Naive thymus-derived CD8-positive, alpha-beta T cell (primary cell): ENCODE measurements at regions not wholly inside any gene's neighbourhood (a gene's known extent, or its start where the extent isn't known, plus 50 kb on each side); places are given as distances from the start of the nearest gene placed in this dataset.

Experiments
- ATAC-seq, 2 donors: fragments of 150-1000 bp; cut with Tn5 transposase in 1 of 2; sonication (Bioruptor Pico), chemical (Tn5 transposase) in 1 of 2; 1 replicate in 1 of 2; 2 replicates in 1 of 2; pipeline ENCODE4 v1.10.0; 2021; ENCODE audit warnings: mild to moderate bottlenecking in 2 of 2, moderate library complexity in 2 of 2
- POLR2A ChIA-PET: fragments of 350-600 bp; sonication (Branson Sonifier 250); formaldehyde crosslinking; loops from one replicate; lab custom pipeline; 2021; ENCODE audit warnings: antibody characterized with exemption; lab: Charles Lee
- DNase-seq, 10 donors: peaks; one replicate each; pipeline versions ENCODE4 v3.0.0 to v3.0.0-alpha.2; 2020 to 2022
- H3K27ac Mint-ChIP-seq, 10 donors: one replicate each; pipeline ENCODE4 v1.8.0; 2020 to 2022; ENCODE audit warnings: mild to moderate bottlenecking in 10 of 10, mixed read lengths in 10 of 10, moderate library complexity in 4 of 10, inconsistent platforms in 1 of 10
- H3K27me3 Mint-ChIP-seq, 5 donors: one replicate each; pipeline ENCODE4 v1.8.0; 2021 to 2022; ENCODE audit warnings: mixed read lengths in 5 of 5
- H3K36me3 Mint-ChIP-seq, 3 donors: one replicate each; pipeline ENCODE4 v1.8.0; 2020 to 2022; ENCODE audit warnings: mixed read lengths in 3 of 3, mild to moderate bottlenecking in 2 of 3, inconsistent platforms in 1 of 3
- H3K4me1 Mint-ChIP-seq, 4 donors: one replicate each; pipeline ENCODE4 v1.8.0; 2021 to 2022; ENCODE audit warnings: mixed read lengths in 4 of 4
- H3K4me3 Mint-ChIP-seq, 10 donors: one replicate each; pipeline ENCODE4 v1.8.0; 2020 to 2022; ENCODE audit warnings: mild to moderate bottlenecking in 10 of 10, mixed read lengths in 10 of 10, moderate library complexity in 6 of 10, inconsistent platforms in 1 of 10
- H3K9me3 Mint-ChIP-seq, 9 donors: one replicate each; pipeline ENCODE4 v1.8.0; 2020 to 2022; ENCODE audit warnings: mixed read lengths in 9 of 9, mild to moderate bottlenecking in 3 of 9, inconsistent platforms in 1 of 9, moderate library complexity in 1 of 9

DNA sequence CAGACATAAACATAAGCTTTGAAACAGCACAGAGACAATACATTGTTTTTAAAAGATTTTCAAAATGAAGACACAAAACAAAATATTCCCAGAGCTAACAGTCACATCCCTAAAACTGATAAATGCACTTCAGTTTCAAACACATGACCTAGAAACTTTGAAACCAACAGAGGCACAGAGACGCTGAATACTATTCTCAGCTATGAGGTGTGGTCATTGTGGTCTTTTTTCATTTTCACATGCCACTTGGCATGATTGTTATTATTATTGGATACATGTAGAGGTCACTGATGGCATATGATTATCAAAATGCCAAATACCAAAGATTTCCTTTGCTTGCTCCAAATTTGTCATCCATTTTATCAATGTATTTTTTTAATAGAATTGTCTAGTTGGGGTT lies 306.9 kb downstream of the QKI start:
- Mint-ChIP-seq H3K27ac (no peak overlapping the region), H3K9me3 (no peaks in the 10 kb centered on the region), H3K36me3 (no peaks in the 10 kb centered on the region), H3K27me3 (peaks cover 0 to 10% (median 2%) of the 10 kb centered on the region in 5 donors), H3K4me3 (no peak overlapping the region), H3K4me1 (peaks cover 0 to 32% (median 1%) of the 10 kb centered on the region in 4 donors)
- POLR2A ChIA-PET, result no interaction called here
- DNase-seq (no peak), ATAC-seq (no peak)

DNA sequence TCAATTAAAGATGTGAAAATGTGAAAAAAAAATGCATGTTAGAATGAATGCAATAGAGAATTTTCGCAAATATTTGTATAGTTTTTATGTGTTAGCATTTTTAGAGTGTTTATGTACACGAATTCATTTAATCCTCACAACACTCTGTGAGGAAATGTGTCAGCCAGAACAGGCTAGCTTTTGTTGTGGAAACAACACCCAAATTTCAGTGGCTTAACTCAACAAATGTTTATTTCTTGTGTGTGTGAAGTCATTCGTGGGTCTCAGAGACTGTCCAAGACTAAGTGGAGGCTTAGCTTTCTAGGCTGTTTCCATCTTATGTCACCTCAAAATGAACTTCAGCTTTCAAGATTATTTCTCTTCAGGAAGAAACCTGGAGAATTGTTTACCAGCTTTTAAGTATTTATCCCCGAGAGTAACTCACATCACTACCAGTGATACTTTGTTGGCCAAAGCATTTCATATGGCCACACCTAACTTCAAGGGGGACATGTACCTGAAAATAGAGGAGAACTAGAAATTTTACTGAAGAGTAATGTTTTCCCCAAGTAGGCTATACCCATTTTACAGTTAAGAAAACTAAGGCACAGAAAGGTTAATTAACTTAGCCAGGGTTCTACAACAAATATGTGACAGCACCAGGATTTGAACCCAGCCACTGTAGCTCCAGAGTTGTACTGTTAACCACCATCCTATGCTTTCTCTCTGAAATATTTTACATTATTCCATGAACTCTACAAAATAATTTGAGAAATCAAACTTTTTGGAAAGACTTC lies 306.1 kb downstream of the QKI start:
- Mint-ChIP-seq H3K4me3 (no peak overlapping the region), H3K36me3 (no peaks in the 10 kb centered on the region), H3K9me3 (no peaks in the 10 kb centered on the region), H3K27me3 (peaks cover 2 to 10% (median 3%) of the 10 kb centered on the region in 5 donors), H3K4me1 (peaks cover 0 to 31% (median 1%) of the 10 kb centered on the region in 4 donors), H3K27ac (no peak overlapping the region)
- no peak for ATAC-seq
- POLR2A ChIA-PET, result no interaction called here
- DNase-seq, result no peak

DNA sequence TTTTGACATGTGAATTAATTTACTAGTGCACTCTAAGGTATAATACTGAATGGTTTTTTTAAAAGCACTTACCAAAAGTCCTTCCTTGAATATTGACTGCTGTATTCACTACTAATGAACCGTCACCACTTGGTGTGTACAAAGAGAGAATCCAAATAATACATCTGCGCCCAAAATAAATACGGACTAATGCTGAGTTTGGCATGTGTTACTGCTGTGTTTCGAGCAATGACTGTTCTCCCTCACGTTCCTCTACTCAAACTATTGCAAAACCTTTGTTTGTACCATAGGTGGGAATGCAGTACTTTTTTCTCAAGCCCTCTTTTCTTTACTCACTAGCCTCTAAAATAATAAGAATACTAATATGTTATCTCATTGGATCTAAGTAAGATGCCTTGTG lies 305.5 kb downstream of the QKI start:
- no peak overlapping the region for H3K4me3 Mint-ChIP-seq
- peaks cover 2 to 10% (median 4%) of the 10 kb centered on the region in 5 donors for H3K27me3 Mint-ChIP-seq
- ATAC-seq, result no peak
- no peaks in the 10 kb centered on the region for H3K9me3 Mint-ChIP-seq
- POLR2A ChIA-PET, result no interaction called here
- H3K27ac Mint-ChIP-seq, result no peak overlapping the region
- no peaks in the 10 kb centered on the region for H3K36me3 Mint-ChIP-seq
- H3K4me1 Mint-ChIP-seq, result peaks cover 0 to 26% (median 1%) of the 10 kb centered on the region in 4 donors
- no peak for DNase-seq

DNA sequence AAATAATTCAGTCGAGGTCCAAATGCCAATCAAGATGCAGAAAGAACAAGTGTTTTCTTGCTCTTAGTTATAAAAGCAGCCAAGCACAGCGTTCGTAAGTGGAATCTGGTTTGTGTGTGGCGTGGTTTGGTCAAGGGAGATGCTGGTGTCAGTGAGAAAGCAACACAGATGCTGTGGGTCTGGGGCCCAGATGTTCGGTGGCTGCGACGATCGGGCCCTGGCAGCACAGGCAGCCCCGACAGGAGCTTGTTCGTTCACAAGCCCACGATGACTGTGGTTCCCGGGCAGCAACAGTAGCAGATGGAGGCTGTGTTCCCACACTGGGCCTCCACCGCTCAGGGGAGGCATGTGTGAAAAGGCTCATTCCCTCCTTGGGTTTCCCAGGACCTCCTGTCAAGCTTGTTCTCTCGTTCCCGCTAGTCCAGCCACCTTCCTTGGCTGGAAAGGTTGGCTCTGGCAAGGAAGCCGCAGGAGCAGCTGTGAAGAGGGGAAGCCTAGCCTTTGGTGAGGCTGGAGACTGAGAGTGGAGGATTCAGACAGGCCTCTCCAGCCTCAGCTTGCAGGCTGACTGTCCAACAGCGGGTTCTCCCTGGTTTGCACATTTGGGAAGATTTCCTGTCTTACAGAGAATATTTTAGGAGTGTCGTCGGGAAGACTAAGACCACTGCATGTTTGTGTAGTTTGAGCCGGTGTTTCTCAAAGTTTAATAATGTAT lies 304.7 kb downstream of the QKI start:
- peaks cover 2 to 16% (median 8%) of the 10 kb centered on the region in 5 donors for H3K27me3 Mint-ChIP-seq
- H3K27ac Mint-ChIP-seq, result no peak overlapping the region
- POLR2A ChIA-PET, result no interaction called here
- H3K4me1 Mint-ChIP-seq, result peaks cover 0 to 26% (median 1%) of the 10 kb centered on the region in 4 donors
- ATAC-seq (no peak), DNase-seq (no peak)
- H3K9me3 Mint-ChIP-seq, result no peaks in the 10 kb centered on the region
- no peaks in the 10 kb centered on the region for H3K36me3 Mint-ChIP-seq
- H3K4me3 Mint-ChIP-seq, result no peak overlapping the region

DNA sequence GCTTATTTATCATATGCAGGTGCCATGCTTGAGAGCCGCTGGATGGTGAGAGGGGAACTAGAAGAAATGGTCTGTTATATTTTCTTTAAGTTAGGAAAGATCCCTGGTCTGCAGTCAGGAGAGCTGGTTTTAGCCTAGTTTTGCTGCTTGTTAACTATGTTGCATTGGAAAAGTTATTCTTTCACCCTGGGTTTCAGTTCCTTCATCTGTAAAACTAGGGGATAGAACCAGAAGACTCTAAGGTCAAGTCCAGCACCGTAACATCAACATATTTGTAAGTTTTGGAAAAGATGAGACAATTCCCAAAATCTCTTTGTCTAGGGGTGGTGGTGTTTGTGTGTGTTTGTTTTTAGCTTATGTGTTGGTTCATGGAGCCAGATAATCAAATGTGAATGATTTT lies 304.0 kb downstream of the QKI start:
- Mint-ChIP-seq H3K27me3 (peaks cover 2 to 23% (median 15%) of the 10 kb centered on the region in 5 donors), H3K4me3 (no peak overlapping the region), H3K4me1 (peaks cover 0 to 22% (median 2%) of the 10 kb centered on the region in 4 donors), H3K9me3 (no peaks in the 10 kb centered on the region), H3K36me3 (no peaks in the 10 kb centered on the region), H3K27ac (no peak overlapping the region)
- POLR2A ChIA-PET, result no interaction called here
- ATAC-seq, result no peak
- no peak for DNase-seq

DNA sequence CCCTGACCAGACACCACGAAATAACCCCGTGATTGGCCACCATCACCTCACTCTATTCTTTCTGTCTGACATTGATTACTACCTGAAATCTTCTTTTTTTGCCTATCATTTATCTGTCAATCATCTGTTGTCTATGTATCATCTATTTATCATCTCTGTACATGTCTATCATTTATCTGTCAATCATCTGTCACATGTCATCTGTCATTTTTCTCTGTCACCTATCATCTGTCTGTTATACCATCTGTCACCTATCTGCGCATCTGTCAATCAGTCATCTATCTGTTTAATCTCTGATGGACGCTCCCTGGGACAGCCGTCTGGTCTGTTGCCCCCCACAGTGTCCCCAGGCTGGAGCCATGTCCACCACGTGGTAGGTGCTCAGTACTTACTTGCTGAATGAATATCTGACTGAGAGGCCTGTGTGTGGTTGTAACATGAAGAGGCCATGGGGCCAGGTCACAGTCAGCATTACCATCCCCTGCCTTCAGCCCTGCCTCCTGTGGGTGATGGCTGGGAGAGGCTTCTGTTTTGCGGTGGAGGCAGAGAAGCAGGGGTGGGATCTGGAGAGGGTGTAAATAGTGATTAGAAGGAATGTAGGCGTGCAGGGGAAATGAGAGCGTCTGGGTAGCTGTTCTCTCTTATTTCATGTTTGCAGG lies 302.7 kb downstream of the QKI start:
- Mint-ChIP-seq H3K27me3 (peaks cover 2 to 23% (median 15%) of the 10 kb centered on the region in 5 donors), H3K27ac (no peak overlapping the region), H3K9me3 (no peaks in the 10 kb centered on the region), H3K36me3 (no peaks in the 10 kb centered on the region), H3K4me3 (no peak overlapping the region), H3K4me1 (peaks cover 5 to 31% (median 6%) of the 10 kb centered on the region in 4 donors)
- POLR2A ChIA-PET, result no interaction called here
- DNase-seq, result no peak
- ATAC-seq, result no peak

DNA sequence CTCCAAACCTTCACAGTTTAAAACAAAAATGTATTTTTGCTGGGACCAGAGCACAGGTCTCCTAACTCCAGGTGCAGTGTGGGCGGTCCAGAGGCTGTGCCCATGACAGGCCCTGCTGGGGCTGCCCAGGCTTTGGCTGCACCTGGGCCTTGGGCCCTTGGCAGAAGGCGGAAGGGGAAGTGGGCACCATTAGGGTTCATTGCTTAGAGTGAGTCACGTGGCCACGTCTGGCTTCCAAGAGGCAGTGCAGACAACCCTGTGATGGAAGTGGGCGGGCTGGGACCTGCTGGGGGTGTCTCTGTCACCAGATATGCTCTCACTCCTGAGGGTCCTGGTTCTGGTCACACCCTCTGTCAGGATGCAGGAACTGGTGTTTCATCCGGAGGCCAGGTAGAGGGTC lies 302.2 kb downstream of the QKI start:
- Mint-ChIP-seq H3K4me1 (peaks cover 5 to 36% (median 7%) of the 10 kb centered on the region in 4 donors), H3K9me3 (no peaks in the 10 kb centered on the region), H3K4me3 (no peak overlapping the region), H3K27ac (no peak overlapping the region), H3K27me3 (peaks cover 2 to 23% (median 15%) of the 10 kb centered on the region in 5 donors), H3K36me3 (no peaks in the 10 kb centered on the region)
- POLR2A ChIA-PET, result no interaction called here
- ATAC-seq, result no peak
- DNase-seq, result no peak

DNA sequence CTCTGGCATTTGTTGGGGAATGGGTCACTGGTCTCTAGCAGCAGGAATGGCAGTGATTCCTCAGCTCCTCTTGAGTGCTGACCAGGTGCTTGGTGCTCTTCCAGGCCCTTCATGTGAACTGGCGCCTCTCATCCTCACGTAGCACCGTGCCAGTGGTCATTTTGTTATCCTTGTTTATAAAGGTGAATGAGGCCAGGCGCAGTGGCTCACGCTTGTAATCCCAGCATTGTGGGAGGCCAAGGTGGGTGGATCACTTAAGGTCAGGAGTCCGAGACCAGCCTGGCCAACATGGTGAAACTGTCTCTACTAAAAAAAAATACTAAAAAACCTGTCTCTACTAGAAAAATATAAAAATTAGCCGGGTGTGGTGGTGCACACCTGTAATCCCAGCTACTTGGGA lies 301.3 kb downstream of the QKI start:
- no peak overlapping the region for H3K27ac Mint-ChIP-seq
- H3K4me1 Mint-ChIP-seq, result peaks cover 5 to 44% (median 8%) of the 10 kb centered on the region in 4 donors
- H3K27me3 Mint-ChIP-seq, result peaks cover 2 to 23% (median 15%) of the 10 kb centered on the region in 5 donors
- no peaks in the 10 kb centered on the region for H3K36me3 Mint-ChIP-seq
- DNase-seq (no peak), ATAC-seq (no peak)
- H3K9me3 Mint-ChIP-seq, result no peaks in the 10 kb centered on the region
- H3K4me3 Mint-ChIP-seq, result no peak overlapping the region
- POLR2A ChIA-PET, result no interaction called here

DNA sequence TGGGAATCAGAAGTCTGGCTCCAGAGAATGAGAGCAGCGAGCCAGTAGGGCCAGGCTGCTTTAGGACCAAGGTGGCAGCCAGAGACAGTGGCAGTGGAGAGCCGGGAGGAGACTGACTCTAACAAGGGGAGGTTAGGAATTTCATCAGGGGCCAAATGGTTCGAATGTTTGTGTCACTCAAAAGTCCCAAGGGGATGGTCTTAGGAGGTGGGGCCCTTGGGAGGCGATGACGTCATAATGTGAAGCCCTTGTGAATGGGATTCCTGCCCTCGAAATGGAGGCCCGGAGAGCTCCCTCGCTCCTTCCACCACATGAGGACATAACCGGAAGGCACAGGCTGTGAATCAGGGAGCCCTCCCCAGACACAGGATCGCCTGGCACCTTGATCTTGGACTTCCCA lies 299.7 kb downstream of the QKI start:
- POLR2A ChIA-PET, result no interaction called here
- no peak for DNase-seq
- no peak overlapping the region for H3K27ac Mint-ChIP-seq

DNA sequence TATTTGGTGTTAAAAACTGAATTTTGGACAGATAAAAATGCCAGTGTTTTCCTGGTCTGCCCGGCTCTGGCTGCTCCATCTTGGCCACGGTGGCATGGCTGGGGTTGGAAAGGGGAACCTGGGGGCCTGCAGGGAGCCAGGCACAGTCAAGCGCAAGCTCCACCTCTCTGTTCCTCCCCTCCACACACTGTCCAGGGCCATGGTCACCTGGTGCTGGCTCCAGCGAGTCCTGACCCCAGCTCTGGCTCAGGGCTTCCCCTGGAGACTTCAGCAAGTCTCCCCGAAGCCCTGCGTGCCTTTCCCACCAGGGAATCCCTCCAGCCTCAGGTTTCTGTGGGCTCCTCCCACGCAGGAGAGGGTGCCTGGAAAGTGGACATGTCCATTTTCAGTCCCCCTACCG lies 298.5 kb downstream of the QKI start:
- peaks cover under 1 to 23% (median 20%) of the 10 kb centered on the region in 5 donors for H3K27me3 Mint-ChIP-seq
- POLR2A ChIA-PET, result no interaction called here

More for the DNA sequence above, 299.7 kb downstream of the QKI start:
- Mint-ChIP-seq H3K36me3 (no peaks in the 10 kb centered on the region), H3K4me1 (peaks cover 5 to 59% (median 8%) of the 10 kb centered on the region in 4 donors), H3K27me3 (peaks cover 2 to 23% (median 15%) of the 10 kb centered on the region in 5 donors), H3K4me3 (no peak overlapping the region), H3K9me3 (no peaks in the 10 kb centered on the region)
- ATAC-seq, result no peak

DNA sequence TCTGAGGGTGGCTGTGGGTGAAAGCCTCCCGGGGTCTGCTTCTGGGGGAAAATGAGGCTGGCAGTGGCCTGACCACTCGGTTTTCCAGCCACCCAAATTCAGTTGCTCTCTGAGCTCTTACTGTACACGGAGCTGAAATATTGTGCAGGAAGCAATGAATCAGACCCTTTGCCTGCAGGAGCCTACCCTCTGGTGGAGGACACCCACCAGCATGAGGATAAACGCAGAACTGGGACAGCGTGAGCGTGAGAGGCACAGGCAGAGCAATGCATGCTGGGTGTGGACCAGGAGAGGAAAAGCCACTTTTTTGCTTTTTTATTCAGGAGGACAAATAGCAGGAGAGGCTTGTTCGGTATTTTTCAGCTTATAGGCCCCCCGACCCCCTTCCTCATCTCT lies 298.0 kb downstream of the QKI start:
- Mint-ChIP-seq H3K36me3 (no peaks in the 10 kb centered on the region), H3K9me3 (no peaks in the 10 kb centered on the region), H3K27me3 (peaks cover under 1 to 23% (median 18%) of the 10 kb centered on the region in 5 donors), H3K4me3 (peak overlapping the region in 1 of 10 donors; percentile 28), H3K4me1 (peaks cover 5 to 57% (median 8%) of the 10 kb centered on the region in 4 donors), H3K27ac (no peak overlapping the region)
- DNase-seq (no peak), ATAC-seq (no peak)
- POLR2A ChIA-PET, result no interaction called here

More for the DNA sequence above, 298.5 kb downstream of the QKI start:
- Mint-ChIP-seq H3K36me3 (no peaks in the 10 kb centered on the region), H3K4me3 (no peak overlapping the region), H3K4me1 (peaks cover 5 to 56% (median 8%) of the 10 kb centered on the region in 4 donors), H3K9me3 (no peaks in the 10 kb centered on the region), H3K27ac (no peak overlapping the region)
- ATAC-seq, result no peak
- no peak for DNase-seq

DNA sequence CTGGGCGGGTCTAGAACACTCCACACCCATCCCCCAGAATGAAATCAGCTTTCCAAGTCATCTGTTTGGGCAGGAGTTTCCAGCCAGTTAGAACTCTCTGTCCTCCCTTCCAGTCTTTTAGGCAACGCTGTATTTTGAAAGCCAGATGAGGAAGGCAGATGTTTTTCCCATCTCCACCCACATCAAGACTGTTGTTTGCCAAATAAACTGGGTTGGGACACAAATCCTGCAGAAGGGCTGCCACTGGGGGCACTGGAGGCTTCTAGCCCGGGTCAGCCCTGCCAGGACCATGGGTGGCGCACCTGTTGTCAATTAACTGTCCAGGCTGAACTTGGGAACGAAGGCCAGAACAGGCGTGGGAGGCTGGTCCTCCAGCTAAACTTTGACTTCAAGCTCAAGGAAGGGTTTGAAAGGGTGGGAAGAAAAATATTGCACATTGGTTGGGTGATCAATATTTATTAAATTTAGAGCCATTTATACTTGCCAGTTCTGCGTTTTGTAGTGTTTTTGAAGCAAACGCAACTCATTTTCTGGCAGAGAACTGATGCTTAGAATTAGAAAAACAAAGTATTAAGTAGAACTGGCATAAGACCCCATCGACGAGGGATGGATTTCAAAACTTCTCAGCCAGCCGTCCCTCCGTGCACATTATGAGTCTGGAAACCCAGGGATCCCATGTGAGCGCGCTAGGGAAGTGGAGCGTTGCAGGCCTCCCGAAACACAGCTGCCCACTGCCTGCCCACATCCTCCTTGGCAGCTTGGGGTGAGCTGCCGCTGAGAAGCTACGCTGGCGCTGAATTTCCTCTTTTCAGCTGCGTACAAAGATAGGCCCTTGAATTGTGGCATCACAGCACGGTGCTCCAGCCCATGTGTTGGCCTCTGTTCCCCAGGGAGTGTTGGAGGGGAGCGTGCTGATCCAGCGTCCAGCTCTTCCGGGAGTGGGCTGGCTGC lies 297.4 kb downstream of the QKI start:
- POLR2A ChIA-PET, result no interaction called here
- peaks cover 6 to 57% (median 8%) of the 10 kb centered on the region in 4 donors for H3K4me1 Mint-ChIP-seq
- peak overlapping the region in 2 of 10 donors; percentile 19 to 28 for H3K4me3 Mint-ChIP-seq
- no peaks in the 10 kb centered on the region for H3K9me3 Mint-ChIP-seq
- peak overlapping the region in 1 of 10 donors; percentile 47 for H3K27ac Mint-ChIP-seq
- ATAC-seq (peak in 1 of 2 donors; percentile 23), DNase-seq (peak in 2 of 10 donors; percentile 19 to 61)
- peaks cover 0 to 23% (median 17%) of the 10 kb centered on the region in 5 donors for H3K27me3 Mint-ChIP-seq
- H3K36me3 Mint-ChIP-seq, result no peaks in the 10 kb centered on the region
